HCEC 1CT (cell line): ENCODE measurements at regions not wholly inside any gene's neighbourhood (a gene's known extent, or its start where the extent isn't known, plus 50 kb on each side); places are given as distances from the start of the nearest gene placed in this dataset.
"Not testable (repeated sequence)": the region's sequence is repeated elsewhere in the genome, so short reads cannot be mapped to it uniquely, and the experiment has no call there.

Experiments used
- DNase-seq: peaks from one replicate; pipeline ENCODE4 v3.0.0-alpha.2; 2017

DNA sequence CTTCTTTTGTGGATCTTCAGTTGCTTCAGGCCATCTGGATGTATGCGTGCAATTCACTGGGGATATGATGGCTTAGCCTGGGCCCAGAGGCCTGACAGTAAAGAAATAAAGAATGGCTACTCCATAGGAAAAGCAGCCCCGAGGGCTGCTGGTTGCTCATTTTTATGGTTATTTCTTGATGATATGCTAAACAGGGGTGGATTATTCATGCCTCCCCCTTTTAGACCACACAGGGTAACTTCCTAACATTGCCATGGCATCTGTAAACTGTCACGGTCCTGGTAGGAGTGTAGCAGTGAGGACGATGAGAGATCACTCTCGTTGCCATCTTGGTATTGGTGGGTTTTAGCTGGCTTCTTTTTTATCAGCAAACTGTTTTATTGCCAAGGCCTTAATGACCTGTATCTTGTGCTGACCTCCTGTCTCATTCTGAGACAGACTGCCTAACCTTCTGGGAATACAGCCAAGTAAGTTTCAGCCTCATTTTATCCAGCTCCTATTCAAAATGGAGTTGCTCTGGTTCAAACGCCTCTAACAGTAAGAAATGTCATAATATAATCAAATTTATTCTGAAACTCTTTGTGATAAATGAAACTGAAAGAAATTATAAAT is 60.5 kb downstream of the DSEL start:
- DNase-seq = no peak

DNA sequence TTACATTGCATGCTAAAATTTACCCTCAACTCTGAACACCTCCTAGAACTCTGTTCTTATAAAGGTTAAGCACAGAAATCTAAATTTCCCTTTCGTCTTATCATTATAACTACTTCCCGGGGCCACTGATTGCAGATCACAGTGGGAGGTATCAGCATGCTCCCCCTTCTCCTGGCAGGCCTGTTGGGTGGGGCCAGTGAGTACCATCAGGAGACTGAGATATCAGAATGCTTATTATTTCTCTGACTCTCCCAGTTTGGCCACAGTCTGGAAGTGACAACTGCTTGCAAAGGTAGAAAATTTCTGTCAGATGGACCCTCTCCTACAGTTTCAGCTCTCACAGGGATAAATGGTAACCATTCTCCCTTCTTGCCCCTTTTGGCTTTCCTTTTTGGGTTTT is 62.6 kb downstream of the DSEL start:
- no peak for DNase-seq

DNA sequence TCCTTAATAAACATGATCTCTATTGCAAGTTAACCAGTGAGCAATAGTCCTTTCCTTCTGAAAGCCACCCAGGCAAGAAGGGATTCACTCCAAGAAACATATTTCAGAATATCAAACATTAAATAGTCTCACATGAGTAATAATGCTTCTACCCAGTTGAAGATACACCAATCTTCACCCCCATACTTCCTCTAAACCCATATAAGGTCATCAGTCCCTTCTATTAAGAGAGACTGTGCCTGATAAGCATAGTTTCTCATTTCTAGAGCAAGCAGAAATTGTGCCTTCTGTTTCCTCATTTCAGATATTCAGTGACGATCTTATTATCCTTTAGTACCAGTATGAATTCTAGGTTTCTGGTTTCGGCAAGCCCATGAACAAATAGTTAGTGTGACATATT is 64.6 kb downstream of the DSEL start:
- no peak for DNase-seq

DNA sequence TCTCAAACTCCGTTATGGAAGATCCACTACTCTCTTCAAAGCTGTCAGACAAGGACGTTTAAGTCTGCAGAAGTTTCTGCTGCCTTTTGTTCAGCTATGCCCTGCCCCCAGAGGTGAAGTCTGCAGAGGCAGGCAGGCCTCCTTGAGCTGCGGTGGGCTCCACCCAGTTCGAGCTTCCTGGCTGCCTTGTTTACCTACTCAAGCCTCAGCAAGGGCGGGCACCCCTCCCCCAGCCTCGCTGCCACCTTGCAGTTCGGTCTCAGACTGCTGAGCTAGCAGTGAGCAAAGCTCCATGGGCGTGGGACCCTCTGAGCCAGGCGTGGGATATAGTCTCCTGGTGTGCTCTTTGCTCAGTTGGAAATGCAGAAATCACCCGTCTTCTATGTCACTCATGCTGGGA is 65.4 kb downstream of the DSEL start:
- not testable (repeated sequence) for DNase-seq

DNA sequence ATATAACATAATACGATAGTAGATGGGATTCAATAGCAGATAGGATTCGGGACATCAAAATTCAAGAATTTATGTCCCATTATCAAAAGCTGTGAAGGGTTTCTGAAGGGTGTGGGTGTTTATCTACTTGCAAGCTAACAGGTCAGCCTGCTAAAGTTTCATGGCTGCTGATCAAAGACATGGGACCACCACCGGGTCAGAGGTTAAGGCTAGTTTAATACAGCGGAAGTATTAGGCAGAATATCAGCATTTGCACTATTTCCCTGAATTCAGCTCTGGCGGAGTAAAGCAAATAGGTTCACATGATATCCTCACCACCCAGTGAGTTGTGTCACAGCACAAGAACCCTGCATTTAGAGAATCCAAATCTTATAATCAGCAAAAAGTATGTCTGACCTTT is 82.5 kb downstream of the DSEL start:
- DNase-seq = no peak

DNA sequence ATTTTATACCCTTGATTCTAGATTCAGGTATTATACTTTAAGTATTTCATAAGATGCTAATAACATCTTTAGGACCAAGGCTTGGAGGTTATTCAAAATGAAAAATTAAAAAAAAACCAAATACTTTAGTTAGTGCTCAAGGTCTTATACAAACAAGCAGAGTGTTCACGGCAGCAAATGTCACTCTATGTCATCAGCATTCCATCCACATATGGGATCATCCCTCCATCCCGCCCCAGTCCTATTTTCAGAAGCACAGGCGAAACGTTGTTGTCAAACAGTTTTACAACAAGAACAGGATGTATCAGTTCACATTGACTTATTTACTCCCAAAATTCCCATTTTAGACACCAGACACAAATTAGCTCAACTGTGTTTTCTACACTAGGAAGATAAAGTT is 83.7 kb downstream of the DSEL start:
- no peak for DNase-seq

DNA sequence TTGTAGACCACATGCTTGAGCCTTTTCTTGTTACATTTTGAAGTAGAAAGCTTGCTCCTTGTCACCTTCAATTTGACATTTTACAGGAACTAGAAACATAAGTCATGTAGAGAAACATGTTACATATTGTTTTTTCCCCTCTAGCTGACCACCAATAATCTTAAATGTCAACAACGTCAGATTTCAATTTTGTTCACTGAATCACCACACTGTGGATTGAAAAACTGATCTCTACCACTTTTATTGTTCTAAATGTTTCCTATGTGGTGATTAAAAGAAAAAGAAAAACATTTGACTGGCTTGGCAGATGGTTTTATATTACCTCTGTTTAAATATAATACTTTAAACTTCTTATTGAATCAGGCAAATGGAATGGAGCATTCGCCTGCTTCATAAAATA is 87.7 kb downstream of the DSEL start:
- DNase-seq = peak; percentile 71

DNA sequence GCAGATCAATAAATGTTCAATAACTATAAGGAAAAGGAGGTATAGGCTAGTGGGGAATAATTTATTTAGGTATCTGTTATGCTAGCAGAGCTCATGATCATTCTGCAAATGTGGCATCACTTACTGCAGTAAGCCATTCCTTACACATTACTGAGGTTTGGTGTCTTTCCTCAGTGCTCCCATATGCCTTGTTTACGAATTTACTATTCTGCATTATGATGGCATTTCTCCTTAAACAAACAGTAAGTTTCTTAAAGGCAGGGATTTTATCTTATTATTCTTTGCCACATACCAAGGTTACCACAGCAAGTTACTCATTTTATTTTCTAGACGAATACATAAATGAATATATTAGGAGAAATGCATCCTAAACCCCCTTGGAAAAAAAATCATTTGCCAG is 88.4 kb downstream of the DSEL start:
- DNase-seq = peak; percentile 43

DNA sequence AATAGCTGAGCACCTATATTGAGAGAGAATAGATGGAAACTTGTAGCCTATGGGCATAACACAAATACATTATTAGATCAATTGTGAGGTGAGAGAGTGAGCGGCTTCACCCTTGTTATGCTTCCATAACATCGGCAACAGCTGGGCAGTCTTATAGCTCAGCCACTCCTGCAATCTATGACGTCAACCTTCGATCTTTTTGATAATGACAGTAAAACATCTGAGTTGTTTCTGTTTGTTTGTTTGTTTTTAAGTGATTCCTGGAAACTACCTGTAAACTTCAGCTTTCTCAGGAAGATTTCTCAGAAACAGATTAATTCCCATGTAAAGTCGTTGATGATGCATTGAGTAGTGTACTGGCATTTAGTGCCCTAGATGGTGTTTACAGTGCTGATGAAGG is 90.0 kb downstream of the DSEL start:
- no peak for DNase-seq

DNA sequence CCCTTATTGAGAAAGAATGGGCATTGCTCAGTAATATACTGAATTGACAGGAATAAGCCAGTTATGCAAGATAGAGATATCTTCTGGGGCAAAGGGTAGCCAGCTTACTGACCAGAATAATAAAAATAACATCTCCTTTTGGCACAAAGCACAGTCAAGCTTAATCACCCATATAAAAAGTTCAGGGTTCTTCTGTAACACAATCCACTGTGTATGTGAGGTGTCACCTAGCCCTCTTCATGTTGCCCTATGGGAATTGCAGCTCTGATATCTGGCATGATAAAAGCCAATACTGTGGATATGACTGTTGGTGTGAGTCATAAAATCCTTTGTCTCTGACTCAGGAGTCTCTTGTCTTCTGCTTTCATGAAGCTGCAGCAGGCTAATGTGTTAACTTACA is 90.8 kb downstream of the DSEL start:
- DNase-seq = peak; percentile 99

DNA sequence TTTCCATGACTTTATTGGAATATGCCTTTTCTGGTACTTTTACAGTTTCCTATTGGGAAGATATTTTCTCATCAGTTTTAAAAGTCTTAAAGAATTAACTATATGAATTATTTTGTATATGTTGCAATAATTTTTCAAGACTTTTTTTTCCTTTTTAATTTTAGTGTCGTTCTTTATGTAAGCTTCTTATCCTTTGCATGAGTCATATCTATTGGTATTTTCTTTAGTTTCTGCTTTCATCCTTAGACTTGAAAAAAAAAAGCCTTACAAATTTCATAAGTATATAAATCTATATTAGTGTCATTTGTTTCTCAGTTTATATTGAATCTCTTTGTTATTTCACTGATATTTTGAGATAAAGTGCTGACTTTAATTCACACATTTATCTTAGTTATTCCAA is 94.9 kb downstream of the DSEL start:
- DNase-seq = peak; percentile 50

DNA sequence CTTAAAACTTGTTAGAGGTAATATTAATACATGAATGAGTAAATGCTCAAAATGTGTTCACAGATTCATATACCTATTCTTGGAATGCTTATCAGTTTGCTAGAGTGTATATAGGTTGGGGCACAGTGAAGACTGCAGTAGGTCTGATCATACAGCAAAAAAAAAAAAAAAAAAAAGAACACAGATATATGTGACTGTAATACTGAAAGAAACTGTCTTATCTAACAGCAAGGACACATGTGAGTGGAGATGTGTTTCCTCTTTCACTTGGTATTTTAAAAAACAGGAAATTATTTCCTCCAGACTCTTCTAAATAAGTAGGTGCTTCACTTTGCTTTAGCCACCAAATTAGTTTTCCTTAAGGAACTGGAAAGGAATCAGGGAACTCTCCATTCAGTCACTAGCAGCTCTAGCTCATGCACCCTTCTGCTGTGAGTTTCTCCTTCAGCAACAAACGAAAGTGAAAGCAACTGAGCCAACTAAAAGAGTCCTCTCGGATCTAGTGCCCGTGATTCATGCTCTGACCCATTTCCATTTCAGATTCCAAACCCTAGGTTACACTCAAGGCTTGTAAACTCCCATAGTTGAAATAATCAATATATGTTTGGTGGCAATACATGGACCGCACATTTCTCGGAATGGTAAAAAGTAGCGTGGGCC is 98.5 kb downstream of the DSEL start:
- DNase-seq = no peak

DNA sequence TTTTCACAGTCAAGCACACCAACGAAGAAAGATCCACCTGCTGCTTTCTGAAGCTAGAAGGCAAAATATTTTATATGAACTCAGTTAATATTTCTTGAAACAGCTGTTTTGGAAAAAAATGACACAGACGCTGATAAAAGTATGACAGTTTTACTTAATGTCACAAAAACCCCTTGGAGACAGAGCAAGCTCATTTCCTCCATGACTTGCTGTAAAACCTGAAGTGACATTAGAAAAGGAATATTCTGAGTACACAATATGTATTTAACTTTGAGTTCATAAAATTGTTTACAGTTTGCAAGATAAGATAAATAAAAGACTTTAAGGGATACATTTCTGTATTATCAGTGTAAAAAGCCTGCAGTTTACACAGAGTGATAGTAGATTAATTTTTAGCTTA is 105.4 kb downstream of the DSEL start:
- DNase-seq = no peak

DNA sequence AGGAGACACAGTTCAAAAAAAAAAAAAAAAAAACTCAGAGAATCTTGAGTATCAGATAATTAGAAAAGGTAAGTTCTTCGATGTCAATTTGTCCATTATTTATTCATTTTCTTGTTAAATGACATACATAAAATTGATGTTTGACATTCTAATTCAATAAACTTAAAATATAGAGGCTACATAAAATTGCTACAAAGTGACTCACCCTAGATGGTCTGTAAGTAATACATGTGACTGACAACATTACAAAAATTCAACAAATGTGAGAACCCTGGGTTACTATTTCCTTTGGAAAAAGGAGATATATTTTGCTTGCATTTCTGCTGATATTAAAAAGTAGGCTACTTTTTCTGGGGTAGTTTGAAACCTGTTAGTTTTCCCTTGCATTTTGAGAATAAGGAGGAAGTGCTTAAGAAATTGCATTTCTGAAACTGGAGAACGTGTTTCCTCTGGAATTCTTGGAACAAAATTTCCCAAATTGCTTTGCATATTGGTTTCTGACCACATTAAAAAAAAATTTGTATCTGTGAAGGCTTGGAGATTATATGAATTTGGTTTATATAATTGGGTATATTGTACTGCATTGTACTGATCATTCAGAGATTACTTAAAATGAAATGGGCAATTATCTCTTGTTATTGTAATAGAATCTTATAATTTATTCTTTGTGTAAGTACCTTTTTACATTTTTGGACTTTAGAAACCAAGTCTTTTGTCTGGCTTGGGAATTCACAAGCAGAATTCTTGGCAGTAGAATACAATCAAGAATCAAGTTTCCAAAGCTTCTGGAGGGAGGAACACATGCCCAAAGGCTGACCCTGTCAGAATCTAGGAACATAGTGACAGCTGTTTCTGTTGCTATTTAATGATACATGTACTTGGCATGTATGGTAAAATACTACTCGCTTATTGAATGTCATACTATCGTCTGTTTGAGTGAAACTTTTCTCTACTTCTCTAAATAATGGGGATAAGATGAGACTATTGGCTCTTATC is 106.1 kb downstream of the DSEL start:
- DNase-seq = peak; percentile 34

DNA sequence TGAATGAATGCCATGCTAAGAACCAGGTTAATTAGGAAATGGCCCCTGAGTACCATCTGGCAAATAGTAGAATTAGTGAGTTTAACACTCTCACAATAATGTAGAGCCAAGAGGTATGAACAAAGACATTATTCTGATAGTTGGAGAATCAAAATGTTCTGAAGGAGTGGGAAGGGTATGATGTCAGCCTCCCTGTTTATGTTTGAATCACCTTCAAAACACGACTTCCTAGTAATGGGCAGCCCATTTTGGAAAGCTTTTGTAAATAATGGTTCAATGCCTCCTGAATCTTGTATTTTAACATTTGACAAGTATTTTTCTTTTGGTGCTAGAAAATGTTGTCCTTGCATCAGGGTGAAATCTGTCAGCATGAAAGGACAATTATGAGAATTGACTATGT is 108.3 kb downstream of the DSEL start:
- DNase-seq = peak; percentile 48

DNA sequence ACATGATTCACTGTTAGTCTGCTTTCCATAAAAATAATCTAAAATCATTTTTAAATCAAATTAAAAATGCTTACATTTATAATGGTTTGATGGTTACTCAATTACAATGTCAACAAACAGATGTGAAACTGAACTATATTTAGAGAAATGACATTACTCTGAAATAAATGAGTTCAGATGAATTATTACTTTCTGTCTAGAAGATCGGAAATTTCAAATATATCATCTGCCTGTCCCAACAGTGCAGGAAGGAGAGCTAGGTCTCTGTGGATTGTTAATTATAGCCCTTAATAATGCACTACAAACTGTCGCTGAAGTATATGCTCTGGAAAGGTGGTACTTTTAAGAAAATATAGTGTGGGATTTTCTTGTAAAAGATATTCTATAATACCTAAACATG is 109.8 kb downstream of the DSEL start:
- DNase-seq = no peak

DNA sequence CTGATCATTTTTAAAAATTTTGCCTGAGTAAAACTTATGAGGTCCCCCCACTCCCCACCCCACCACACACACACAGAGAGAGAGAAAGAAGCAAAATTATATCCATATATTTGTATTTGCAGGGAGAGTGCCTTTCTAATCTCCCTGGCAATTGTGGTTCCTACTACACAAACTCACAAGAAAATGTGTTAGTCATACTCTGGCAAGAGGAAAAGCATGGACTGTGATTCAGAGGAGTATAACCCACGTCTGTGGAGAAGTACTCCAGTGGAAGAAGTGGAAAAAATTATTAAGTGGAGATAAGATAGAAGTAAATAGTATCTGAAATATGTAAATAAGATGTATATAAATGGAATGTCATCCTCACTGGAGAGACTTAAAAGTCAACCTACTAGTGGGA is 114.0 kb downstream of the DSEL start:
- DNase-seq = peak; percentile 73

DNA sequence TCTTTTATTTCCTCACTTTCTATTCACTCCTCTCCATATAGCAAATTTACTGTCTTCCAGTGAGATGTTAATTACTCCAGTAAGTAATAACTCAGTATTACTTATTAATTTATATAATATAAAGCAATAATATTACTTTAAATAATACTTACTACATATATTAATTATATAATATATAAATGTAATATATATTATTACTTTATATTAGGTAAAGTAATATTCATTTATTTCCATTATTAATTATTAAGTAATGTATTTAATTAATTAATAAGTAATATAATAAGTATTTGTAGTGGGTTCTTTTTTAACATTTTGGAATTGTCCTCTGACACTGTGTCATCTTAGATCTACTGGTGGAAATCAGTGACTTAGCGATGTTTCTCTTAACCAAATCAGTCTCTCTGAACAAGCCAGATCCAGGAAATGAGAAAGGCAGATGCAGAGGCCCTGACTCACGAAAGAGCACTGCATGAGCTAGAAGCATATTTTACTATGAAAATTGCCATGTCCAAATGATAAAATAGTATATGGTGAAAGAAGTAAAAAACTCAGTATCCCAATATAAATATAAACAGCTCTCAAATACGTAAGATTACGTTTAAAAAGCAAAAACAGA is 115.9 kb downstream of the DSEL start:
- peak; percentile 19 for DNase-seq

DNA sequence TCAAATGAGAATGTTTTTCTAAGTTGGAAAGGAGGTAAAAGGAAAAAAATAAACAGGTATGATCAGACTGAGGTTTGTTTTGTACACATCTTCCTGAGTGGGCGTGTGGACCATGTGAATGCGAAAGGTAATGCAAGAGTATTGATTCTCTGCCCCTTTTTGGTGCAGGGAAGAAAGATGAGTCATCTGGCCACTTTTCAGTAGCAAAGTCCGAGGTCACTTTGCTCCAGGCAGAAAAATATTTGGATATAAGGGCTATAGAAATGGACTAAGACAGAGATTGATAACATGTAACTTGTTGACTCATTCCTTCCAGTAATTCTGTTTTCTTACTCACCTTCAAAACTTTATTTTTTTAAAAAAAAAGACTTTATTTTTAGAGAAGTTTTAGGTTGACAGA is 130.5 kb downstream of the DSEL start:
- peak; percentile 43 for DNase-seq

DNA sequence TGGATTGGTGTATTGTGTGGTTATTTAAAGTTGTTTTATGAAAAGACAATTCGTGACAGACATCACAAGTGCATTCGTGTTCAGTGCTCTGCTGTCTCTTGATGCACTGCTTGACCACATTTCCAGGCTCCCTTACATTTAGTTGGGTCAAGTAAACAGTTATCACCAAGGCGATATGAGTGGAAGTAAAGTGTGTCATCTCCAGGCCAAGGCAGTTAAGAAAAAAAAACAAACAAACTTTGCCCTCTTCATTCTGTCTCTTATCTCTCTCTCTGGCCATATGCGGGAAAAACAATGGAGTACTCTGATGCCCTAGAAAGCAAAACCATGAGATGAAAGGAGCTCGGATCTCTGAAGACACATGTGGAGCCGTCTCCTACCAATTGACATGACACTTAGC is 131.1 kb downstream of the DSEL start:
- DNase-seq = peak; percentile 20

DNA sequence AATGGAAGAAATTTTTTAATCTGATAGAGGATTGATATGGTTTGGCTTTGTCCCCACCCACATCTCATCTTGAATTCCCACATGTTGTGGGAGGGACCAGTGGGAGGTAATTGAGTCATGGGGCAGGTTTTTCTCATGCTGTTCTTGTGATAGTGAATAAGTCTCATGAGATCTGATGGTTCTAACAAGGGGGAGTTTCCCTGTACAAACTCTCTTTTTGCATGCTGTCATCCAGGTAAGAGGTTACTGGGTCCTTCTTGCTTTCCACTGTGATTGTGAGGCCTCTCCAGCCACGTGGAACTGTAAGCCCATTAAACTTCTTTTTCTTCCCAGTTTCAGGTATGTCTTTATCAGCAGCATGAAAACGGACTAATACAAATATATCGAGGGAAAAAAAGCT is 132.5 kb downstream of the DSEL start:
- not testable (repeated sequence) for DNase-seq

DNA sequence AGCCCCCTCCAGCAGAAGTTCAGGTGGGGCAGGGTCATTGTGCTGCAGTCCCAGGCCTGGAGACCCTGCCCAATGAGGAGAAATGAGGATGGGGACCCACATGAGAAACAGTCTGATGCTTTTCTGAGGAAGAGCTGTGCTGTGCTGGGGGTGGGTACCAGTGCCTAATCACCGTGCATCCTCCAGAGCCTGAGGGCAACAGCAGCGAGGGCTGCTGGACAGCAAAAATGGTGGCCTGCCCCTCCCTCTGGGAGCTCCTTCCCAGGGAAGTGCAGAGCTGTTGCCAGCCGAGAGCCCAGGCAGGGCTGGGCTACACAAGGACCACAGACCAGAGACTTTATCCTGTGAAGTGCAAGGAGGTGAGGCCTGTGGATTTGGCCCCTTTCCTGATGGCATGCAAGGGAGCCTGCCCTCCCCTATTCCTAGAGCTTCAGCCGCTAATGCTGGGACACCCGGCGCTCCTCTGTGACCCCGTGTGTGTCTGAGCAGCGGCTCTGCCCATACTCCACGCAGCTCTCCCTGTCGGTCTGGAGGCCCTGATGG is 134.8 kb downstream of the DSEL start:
- DNase-seq = no peak

DNA sequence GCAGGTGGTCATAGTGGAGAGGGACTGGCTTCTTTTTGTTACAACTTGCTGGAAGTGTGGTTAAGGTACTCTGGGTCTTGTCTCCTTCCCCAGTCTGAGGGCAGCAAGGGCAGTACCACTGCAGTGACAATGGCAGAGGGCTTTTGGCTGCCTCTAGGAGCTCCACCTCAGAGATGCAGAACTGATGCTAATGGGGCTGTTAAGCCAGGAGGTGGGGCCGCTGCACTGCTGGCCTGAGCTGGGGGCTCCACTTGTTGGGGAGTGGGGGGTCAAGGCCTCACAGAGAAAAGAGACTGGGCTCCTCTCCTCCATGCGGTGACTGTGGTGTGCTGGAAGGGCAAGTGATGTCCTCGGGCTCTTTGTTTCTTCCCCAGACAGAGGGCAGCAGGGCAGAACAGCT is 135.7 kb downstream of the DSEL start:
- DNase-seq = no peak
